ENCODE measurements at regions not wholly inside any gene's neighbourhood (a gene's known extent, or its start where the extent isn't known, plus 50 kb on each side); places are given as distances from the start of the nearest gene placed in this dataset. TPM values are rescaled to one million over a fixed set of nuclear protein-coding genes. Genes with fewer than 3 reads are reported as not detected.

GRCh38 chr5:52731274-52732027 is 56.3 kb upstream of the ITGA1 start:
- Histone ChIP-seq H3K36me3 (no peaks in the 10 kb centered on the region), H3K9ac (no peak overlapping the region), H3K27me3 (no peaks in the 10 kb centered on the region), H2AFZ (replicated peaks) (no peak overlapping the region), H3F3A (ENCODE audit: low read depth) (no peaks in the 10 kb centered on the region), H4K20me1 (ENCODE audit: low read depth) (no peaks in the 10 kb centered on the region), H3K4me2 (no peak overlapping the region), H3K9me3 (ENCODE audit: low read depth) (no peaks in the 10 kb centered on the region), H3K27ac (no peak overlapping the region), H3K4me3 (no peak overlapping the region), H3K79me2 (ENCODE audit: low read depth) (no peaks in the 10 kb centered on the region), H3K4me1 (no peaks in the 10 kb centered on the region)
- no peak overlapping the region for H3K27ac Mint-ChIP-seq
- TF ChIP-seq CTCF (IDR thresholded peaks at IDR 0.05) = no peak
- no peak for TF ChIP-seq EZH2phosphoT487 (IDR thresholded peaks at IDR 0.05)
- TF ChIP-seq EZH2 (IDR thresholded peaks at IDR 0.05) = no peak
- peaks cover 2% of the 10 kb centered on the region for H3K36me3 Mint-ChIP-seq
- H3K4me1 Mint-ChIP-seq = no peaks in the 10 kb centered on the region
- H3K27me3 Mint-ChIP-seq (ENCODE audit: insufficient read depth, low read depth) = no peaks in the 10 kb centered on the region
- DNase-seq (ENCODE audit: low spot score) = no peak
- no peaks in the 10 kb centered on the region for H3K9me3 Mint-ChIP-seq
- no peak overlapping the region for H3K4me3 Mint-ChIP-seq

DNA sequence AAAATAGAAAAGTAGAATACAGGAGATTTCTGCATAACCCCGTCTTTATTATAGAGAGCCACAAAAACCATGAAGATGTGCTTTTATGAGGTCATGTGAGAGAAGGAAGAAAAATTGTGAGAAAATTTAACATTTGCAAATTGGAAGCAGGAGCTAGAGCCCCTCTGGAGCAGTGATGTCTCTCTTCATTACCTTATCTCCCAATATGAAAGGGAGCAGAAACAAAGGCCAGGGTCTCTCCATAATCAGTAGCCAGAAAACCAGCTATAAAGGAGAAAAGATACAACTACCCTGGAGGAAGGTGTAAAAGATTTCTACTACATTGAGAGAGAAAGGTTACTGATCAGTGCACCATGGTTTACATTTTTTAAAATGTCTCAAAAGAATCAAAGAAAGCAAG is 53.2 kb upstream of the ITGA1 start:
- H3K27me3 ChIP-seq = no peaks in the 10 kb centered on the region
- Mint-ChIP-seq H3K4me3 (no peak overlapping the region), H3K9me3 (no peaks in the 10 kb centered on the region), H3K36me3 (peaks cover 2% of the 10 kb centered on the region), H3K27ac (no peak overlapping the region), H3K4me1 (no peaks in the 10 kb centered on the region), H3K27me3 (ENCODE audit: insufficient read depth, low read depth) (peaks cover 4% of the 10 kb centered on the region)
- no peak overlapping the region for H3K4me3 ChIP-seq
- no peak for DNase-seq (ENCODE audit: low spot score)
- H3F3A ChIP-seq (ENCODE audit: low read depth) = no peaks in the 10 kb centered on the region
- no peak overlapping the region for H3K4me2 ChIP-seq
- no peaks in the 10 kb centered on the region for H3K79me2 ChIP-seq (ENCODE audit: low read depth)
- no peak overlapping the region for H3K27ac ChIP-seq
- TF ChIP-seq CTCF (IDR thresholded peaks at IDR 0.05) (no peak), EZH2phosphoT487 (IDR thresholded peaks at IDR 0.05) (no peak), EZH2 (IDR thresholded peaks at IDR 0.05) (no peak)
- no peak overlapping the region for H3K9ac ChIP-seq
- no peak overlapping the region for H2AFZ ChIP-seq (replicated peaks)
- no peaks in the 10 kb centered on the region for H3K4me1 ChIP-seq
- no peaks in the 10 kb centered on the region for H3K9me3 ChIP-seq (ENCODE audit: low read depth)
- H3K36me3 ChIP-seq = no peaks in the 10 kb centered on the region
- no peaks in the 10 kb centered on the region for H4K20me1 ChIP-seq (ENCODE audit: low read depth)

GRCh38 chr5:52735139-52735538 is 52.6 kb upstream of the ITGA1 start:
- Histone ChIP-seq H3F3A (ENCODE audit: low read depth) (no peaks in the 10 kb centered on the region), H3K4me1 (no peaks in the 10 kb centered on the region), H2AFZ (replicated peaks) (no peak overlapping the region), H3K9me3 (ENCODE audit: low read depth) (no peaks in the 10 kb centered on the region), H4K20me1 (ENCODE audit: low read depth) (no peaks in the 10 kb centered on the region), H3K36me3 (no peaks in the 10 kb centered on the region), H3K4me3 (no peak overlapping the region), H3K27ac (no peak overlapping the region), H3K27me3 (no peaks in the 10 kb centered on the region), H3K79me2 (ENCODE audit: low read depth) (no peaks in the 10 kb centered on the region), H3K4me2 (no peak overlapping the region), H3K9ac (no peak overlapping the region)
- Mint-ChIP-seq H3K27me3 (ENCODE audit: insufficient read depth, low read depth) (peaks cover 4% of the 10 kb centered on the region), H3K27ac (no peak overlapping the region), H3K4me1 (no peaks in the 10 kb centered on the region), H3K9me3 (no peaks in the 10 kb centered on the region), H3K4me3 (no peak overlapping the region), H3K36me3 (peaks cover 2% of the 10 kb centered on the region)
- TF ChIP-seq EZH2phosphoT487 (IDR thresholded peaks at IDR 0.05) (no peak), EZH2 (IDR thresholded peaks at IDR 0.05) (no peak), CTCF (IDR thresholded peaks at IDR 0.05) (no peak)
- DNase-seq (ENCODE audit: low spot score) = no peak

Small RNAs in the stretch of these regions (small RNA-seq; reads per million reads assigned to genes)
- gene RPS17P11 = not detected

Data from neural progenitor cell (in vitro differentiated cells).